ENCODE measurements at regions not wholly inside any gene's neighbourhood (a gene's known extent, or its start where the extent isn't known, plus 50 kb on each side); places are given as distances from the start of the nearest gene placed in this dataset.

GRCh38 chr11:81036168-81036870 lies 1595.5 kb upstream of the TENM4 start:
- Histone ChIP-seq H3K9me3 (ENCODE audit: control insufficient read depth, insufficient read depth, low read length) (peaks cover 3% of the 10 kb centered on the region; the same call in 1 of the 2 replicates), H3K4ac (ENCODE audit: low read depth, low read length) (no peak overlapping the region), H4K91ac (ENCODE audit: insufficient read depth, low read depth, low read length) (no peak overlapping the region), H4K20me1 (ENCODE audit: insufficient read depth, low read length) (no peaks in the 10 kb centered on the region), H2BK20ac (ENCODE audit: low read depth, low read length) (no peak overlapping the region), H3K27ac (ENCODE audit: insufficient read depth, low read length) (no peak overlapping the region), H3K14ac (replicated peaks; ENCODE audit: low read depth, low read length) (no peak overlapping the region), H2BK15ac (ENCODE audit: low read depth, low read length) (no peak overlapping the region), H3K9ac (ENCODE audit: low read depth, low read length) (no peak overlapping the region), H2AK5ac (ENCODE audit: low read depth, low read length) (no peak overlapping the region), H3K23ac (ENCODE audit: low read depth, low read length) (no peak overlapping the region), H3K4me3 (ENCODE audit: insufficient read depth, low read depth, low read length) (no peak overlapping the region), H2AK9ac (replicated peaks; ENCODE audit: low read depth, low read length, poor library complexity) (no peak overlapping the region), H3K79me1 (ENCODE audit: low read depth in 1 of 2, low read length in 2 of 2) (no peaks in the 10 kb centered on the region), H2BK5ac (ENCODE audit: low read depth, low read length, poor library complexity, severe bottlenecking) (no peak overlapping the region), H4K5ac (ENCODE audit: low read depth, low read length) (no peak overlapping the region), H4K8ac (ENCODE audit: low read depth in 2 of 2, low read length in 2 of 2) (no peak overlapping the region), H3K56ac (ENCODE audit: extremely low read depth, insufficient read depth, low read length) (no peak overlapping the region), H3K4me2 (ENCODE audit: low read depth, low read length) (no peak overlapping the region), H3K18ac (ENCODE audit: low read depth, low read length) (no peak overlapping the region), H2AFZ (replicated peaks; ENCODE audit: low read length, poor library complexity) (no peak overlapping the region), H3K4me1 (ENCODE audit: control insufficient read depth, insufficient read depth, low read length) (no peaks in the 10 kb centered on the region), H2BK120ac (ENCODE audit: low read depth, low read length) (no peak overlapping the region), H3K9me1 (ENCODE audit: insufficient read depth, low read length) (no peaks in the 10 kb centered on the region), H3K27me3 (ENCODE audit: control insufficient read depth, insufficient read depth, low read length) (no peaks in the 10 kb centered on the region), H3K36me3 (ENCODE audit: control insufficient read depth, insufficient read depth, low read length) (no peaks in the 10 kb centered on the region)
- ChIA-PET CTCF (no interaction called here), POLR2A (ENCODE audit: unreplicated experiment) (no interaction called here)
- intact Hi-C loops (cut with micrococcal nuclease) (no loop called here), dilution Hi-C loops (cut with HindIII; ENCODE audit: low sequenced_read_pairs, unreplicated experiment) (no loop called here), in situ Hi-C loops (cut with MboI; ENCODE audit: low sequenced_read_pairs) (no loop called here)
- no peak for ATAC-seq (ENCODE audit: low read depth)
- WGBS, 2 experiments (ENCODE audit: extremely low coverage in 2 of 2, insufficient read length in 1 of 2) = no CpG with 5 or more reads among the region's 3 CpGs
- no peak for DNase-seq
- no TSS peak for BruUV-seq (replicated peaks)
- no peak for TF ChIP-seq RFX5 (IDR thresholded peaks at IDR 0.05; ENCODE audit: low read depth, low read length)
- peak; percentile 12; the same call in 1 of the 2 replicates for TF ChIP-seq CEBPB (IDR thresholded peaks at IDR 0.05; ENCODE audit: low read depth, low read length)
